ENCODE measurements at regions not wholly inside any gene's neighbourhood (a gene's known extent, or its start where the extent isn't known, plus 50 kb on each side); places are given as distances from the start of the nearest gene placed in this dataset.

DNA sequence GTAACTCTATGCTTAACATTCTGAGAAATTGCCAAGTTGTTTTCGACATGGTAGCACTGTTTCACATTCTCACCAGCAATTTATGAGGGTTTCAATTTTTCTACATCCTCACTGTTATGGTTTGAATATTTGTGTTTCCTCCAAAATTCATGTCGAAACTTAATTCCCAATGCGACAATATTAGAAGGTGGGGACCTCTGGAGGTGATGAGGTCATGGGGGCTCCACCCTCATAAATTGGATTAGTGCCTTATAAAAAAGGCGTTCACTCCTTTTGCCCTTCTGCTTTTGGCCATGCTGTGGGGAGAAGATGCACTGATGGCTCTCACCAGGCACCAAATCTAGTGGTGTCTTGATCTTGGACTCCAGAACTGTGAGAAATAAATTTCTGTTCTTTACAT, 110.3 kb downstream of the HRH4 start (continued):
- TF ChIP-seq HDAC2 (IDR thresholded peaks at IDR 0.05; ENCODE audit: borderline replicate concordance in 1 of 2, low read depth in 2 of 2, low read length in 2 of 2) (no peak), KDM1A (IDR thresholded peaks at IDR 0.05; ENCODE audit: borderline replicate concordance, low read length) (no peak), MAFK (IDR thresholded peaks at IDR 0.05; ENCODE audit: low read depth, low read length) (no peak)
